ENCODE measurements at regions not wholly inside any gene's neighbourhood (a gene's known extent, or its start where the extent isn't known, plus 50 kb on each side); places are given as distances from the start of the nearest gene placed in this dataset.

- H3K4me3 ChIP-seq (ENCODE audit: low read depth, low read length): no peak overlapping the region
- TF ChIP-seq, protein P1, sequence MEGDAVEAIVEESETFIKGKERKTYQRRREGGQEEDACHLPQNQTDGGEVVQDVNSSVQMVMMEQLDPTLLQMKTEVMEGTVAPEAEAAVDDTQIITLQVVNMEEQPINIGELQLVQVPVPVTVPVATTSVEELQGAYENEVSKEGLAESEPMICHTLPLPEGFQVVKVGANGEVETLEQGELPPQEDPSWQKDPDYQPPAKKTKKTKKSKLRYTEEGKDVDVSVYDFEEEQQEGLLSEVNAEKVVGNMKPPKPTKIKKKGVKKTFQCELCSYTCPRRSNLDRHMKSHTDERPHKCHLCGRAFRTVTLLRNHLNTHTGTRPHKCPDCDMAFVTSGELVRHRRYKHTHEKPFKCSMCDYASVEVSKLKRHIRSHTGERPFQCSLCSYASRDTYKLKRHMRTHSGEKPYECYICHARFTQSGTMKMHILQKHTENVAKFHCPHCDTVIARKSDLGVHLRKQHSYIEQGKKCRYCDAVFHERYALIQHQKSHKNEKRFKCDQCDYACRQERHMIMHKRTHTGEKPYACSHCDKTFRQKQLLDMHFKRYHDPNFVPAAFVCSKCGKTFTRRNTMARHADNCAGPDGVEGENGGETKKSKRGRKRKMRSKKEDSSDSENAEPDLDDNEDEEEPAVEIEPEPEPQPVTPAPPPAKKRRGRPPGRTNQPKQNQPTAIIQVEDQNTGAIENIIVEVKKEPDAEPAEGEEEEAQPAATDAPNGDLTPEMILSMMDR (conservative IDR thresholded peaks at IDR 0.05; ENCODE audit: low read depth, low read length): no peak
- DNase-seq (ENCODE audit: low read depth): no peak
These were observed 167.7 kb upstream of the PPP2R2B start for GRCh38 chr5:147046281-147046680.

DNA sequence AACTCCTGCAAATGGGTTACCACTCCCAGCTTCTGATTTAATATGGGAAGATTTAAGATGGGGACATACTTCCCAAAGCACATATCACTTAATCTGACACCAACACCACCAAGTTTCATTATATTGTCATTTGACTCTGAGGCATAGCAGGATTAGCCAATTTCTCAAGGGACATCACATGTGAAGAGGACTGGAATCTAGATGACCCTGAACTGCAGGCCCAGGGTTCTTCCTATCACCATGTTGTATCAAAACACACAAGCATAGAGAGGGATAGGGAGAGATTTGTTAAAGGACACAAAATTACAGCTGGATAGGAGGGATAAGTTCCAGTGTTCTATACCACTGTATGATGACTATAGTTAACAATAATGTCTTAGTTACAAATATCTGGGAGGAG, 168.3 kb upstream of the PPP2R2B start:
- no peak overlapping the region for H3K4me3 ChIP-seq (ENCODE audit: low read depth, low read length)
- TF ChIP-seq, protein P1 (conservative IDR thresholded peaks at IDR 0.05; ENCODE audit: low read depth, low read length): no peak
- DNase-seq (ENCODE audit: low read depth): no peak

GRCh38 chr5:147049764-147050163, 171.2 kb upstream of the PPP2R2B start:
- DNase-seq (ENCODE audit: low read depth): no peak
- TF ChIP-seq, protein P1 (conservative IDR thresholded peaks at IDR 0.05; ENCODE audit: low read depth, low read length): no peak
- H3K4me3 ChIP-seq (ENCODE audit: low read depth, low read length): no peak overlapping the region

DNA sequence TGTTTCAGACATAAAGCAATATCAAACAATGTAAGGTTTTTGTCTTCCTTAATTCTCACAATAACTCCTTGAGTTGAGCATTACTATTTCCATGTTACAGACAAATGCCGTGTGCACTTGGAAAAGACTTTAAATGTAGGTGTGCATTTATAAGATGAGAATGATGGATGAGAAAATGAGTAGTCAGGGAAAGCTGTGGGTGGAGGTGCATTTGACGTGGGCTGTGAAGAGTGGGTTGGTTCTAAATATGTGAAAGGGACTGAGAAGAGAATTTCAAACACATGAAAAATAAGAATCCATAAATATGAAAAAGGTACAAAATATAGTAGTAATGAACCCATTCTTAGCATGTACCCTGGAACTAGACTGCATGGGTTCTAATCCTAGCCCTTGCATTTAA, 171.6 kb upstream of the PPP2R2B start:
- no peak overlapping the region for H3K4me3 ChIP-seq (ENCODE audit: low read depth, low read length)
- TF ChIP-seq, protein P1 (conservative IDR thresholded peaks at IDR 0.05; ENCODE audit: low read depth, low read length): no peak
- DNase-seq (ENCODE audit: low read depth): no peak

DNA sequence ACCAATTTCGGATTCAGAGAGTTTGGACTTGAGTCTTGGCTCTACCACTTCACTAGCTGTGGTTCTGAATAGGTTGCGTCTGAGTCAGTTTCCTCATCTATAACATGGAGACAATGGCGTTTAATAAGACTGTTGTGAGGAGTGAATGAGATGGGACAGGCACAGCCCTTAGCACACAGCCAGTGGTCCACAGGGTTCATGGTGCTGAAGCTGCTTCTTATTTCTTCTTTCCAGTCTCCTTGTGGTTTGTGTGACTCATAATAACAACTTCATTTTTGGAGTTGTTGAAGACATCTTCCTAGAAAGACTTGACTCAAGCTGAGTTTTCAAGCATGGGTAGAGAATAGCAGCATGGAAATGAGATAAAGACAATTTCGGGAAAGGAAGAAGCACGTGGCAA, 172.6 kb upstream of the PPP2R2B start:
- TF ChIP-seq, protein P1 (conservative IDR thresholded peaks at IDR 0.05; ENCODE audit: low read depth, low read length): no peak
- no peak overlapping the region for H3K4me3 ChIP-seq (ENCODE audit: low read depth, low read length)
- peak; percentile 33 for DNase-seq (ENCODE audit: low read depth)

DNA sequence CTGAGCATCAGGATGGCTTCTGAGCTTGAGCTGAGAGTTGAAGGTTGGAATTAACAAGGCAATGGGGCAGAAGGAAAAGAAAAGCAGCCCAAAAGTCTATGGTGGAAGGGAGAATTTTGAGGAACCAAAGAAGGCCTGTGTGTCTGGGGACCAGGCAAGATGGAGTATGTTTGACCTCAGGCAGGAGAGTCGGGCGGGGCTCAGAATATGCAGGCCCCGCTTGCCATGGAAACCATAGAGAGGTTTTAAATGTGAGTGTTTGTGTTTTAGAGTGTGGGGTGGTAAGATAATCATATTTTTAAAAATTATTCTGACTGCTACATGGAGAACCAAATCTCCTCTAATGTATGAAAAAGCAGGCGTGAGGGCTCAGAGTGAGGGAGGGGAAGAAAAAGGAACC, 174.0 kb upstream of the PPP2R2B start:
- no peak overlapping the region for H3K4me3 ChIP-seq (ENCODE audit: low read depth, low read length)
- DNase-seq (ENCODE audit: low read depth): no peak
- TF ChIP-seq, protein P1 (conservative IDR thresholded peaks at IDR 0.05; ENCODE audit: low read depth, low read length): no peak

GRCh38 chr5:147055089-147055826, 176.7 kb upstream of the PPP2R2B start:
- TF ChIP-seq, protein P1 (conservative IDR thresholded peaks at IDR 0.05; ENCODE audit: low read depth, low read length): no peak
- no peak overlapping the region for H3K4me3 ChIP-seq (ENCODE audit: low read depth, low read length)
- no peak for DNase-seq (ENCODE audit: low read depth)

Data from choroid plexus epithelial cell (primary cell).